Transverse colon (tissue), 3 donors: ENCODE measurements at regions not wholly inside any gene's neighbourhood (a gene's known extent, or its start where the extent isn't known, plus 50 kb on each side); places are given as distances from the start of the nearest gene placed in this dataset.
"Not testable (repeated sequence)": the region's sequence is repeated elsewhere in the genome, so short reads cannot be mapped to it uniquely, and the experiment has no call there.

Source experiments
- CTCF ChIP-seq, 5 experiments: fragments of 200-600 bp in 3 of 5; fragments of 450-650 bp in 2 of 5; sonication (generic) in 3 of 5; IDR thresholded peaks; 1 replicate in 2 of 5; 2 replicates in 3 of 5; pipeline ENCODE4 v1.5.1; 2016 to 2017; ENCODE audit warnings: antibody characterized with exemption in 5 of 5, inconsistent platforms in 3 of 5, mild to moderate bottlenecking in 2 of 5, moderate library complexity in 1 of 5
- POLR2A ChIP-seq: fragments of 450-650 bp; IDR thresholded peaks from one replicate; pipeline ENCODE4 v1.6.1; 2016; ENCODE audit warnings: antibody characterized with exemption, mild to moderate bottlenecking, moderate library complexity

- not testable (repeated sequence) for TF ChIP-seq CTCF (IDR thresholded peaks at IDR 0.05); POLR2A
These were observed 4013.8 kb upstream of the TPTE start for GRCh38 chr21:6507632-6508031.
